MM.1S (cell line): ENCODE measurements at regions not wholly inside any gene's neighbourhood (a gene's known extent, or its start where the extent isn't known, plus 50 kb on each side); places are given as distances from the start of the nearest gene placed in this dataset.

Experiments
- CTCF ChIP-seq: fragments of 300-600 bp; sonication (generic); IDR thresholded peaks from 2 replicates; pipeline ENCODE4 v1.5.1; 2016; ENCODE audit warnings: antibody characterized with exemption, low read length, mixed read lengths
- EZH2 ChIP-seq: fragments of 300-600 bp; sonication (generic); optimal IDR thresholded peaks from 2 replicates; pipeline ENCODE3; 2017; ENCODE audit warnings: low read depth, mild to moderate bottlenecking, antibody characterized with exemption, low read length, mixed read lengths
- EZH2phosphoT487 ChIP-seq: fragments of 300-600 bp; sonication (generic); IDR thresholded peaks from 2 replicates; pipeline ENCODE4 v1.6.1; 2018; ENCODE audit warnings: antibody characterized with exemption, low read length

DNA sequence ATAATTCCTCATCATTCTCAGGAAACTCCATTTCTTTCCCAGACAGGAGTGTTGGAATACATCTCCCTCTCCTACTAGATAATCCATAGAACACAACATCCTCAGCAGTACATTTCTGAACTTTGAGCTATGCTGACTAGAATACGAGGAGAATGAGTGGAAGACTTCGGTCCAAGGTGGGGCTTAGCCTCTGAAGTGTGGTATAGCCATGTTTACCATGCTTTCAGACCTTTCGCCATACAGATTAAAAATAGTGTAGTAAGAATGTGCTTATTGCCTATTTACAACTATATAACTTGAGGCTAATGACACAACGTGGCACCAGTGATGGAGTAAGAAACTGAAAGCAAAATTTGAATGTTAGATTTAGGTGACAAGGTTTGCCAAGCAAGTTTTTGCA lies 184.5 kb upstream of the KRR1 start:
- TF ChIP-seq CTCF (no peak), EZH2 (no peak), EZH2phosphoT487 (no peak)
